ENCODE measurements at regions not wholly inside any gene's neighbourhood (a gene's known extent, or its start where the extent isn't known, plus 50 kb on each side); places are given as distances from the start of the nearest gene placed in this dataset.

- TF ChIP-seq REST (IDR thresholded peaks at IDR 0.05; ENCODE audit: insufficient read depth in 1 of 2, low read depth in 2 of 2, low read length in 2 of 2): no peak
- no peak for TF ChIP-seq FOXP2 (optimal IDR thresholded peaks at IDR 0.05; ENCODE audit: borderline replicate concordance, extremely low read depth, extremely low read length, insufficient read depth)
- TF ChIP-seq POLR2AphosphoS5 (IDR thresholded peaks at IDR 0.05; ENCODE audit: low read depth, low read length): no peak
- TF ChIP-seq TAF1 (IDR thresholded peaks at IDR 0.05; ENCODE audit: borderline replicate concordance, insufficient read depth, low read length): no peak
- no peak for TF ChIP-seq SIN3A (IDR thresholded peaks at IDR 0.05; ENCODE audit: borderline replicate concordance, insufficient read depth, low read length)
Observed at GRCh38 chr14:85453401-85454225, 76.3 kb upstream of the FLRT2 start.

GRCh38 chr14:85454226-85454813 lies 75.6 kb upstream of the FLRT2 start:
- no peak for TF ChIP-seq POLR2AphosphoS5 (IDR thresholded peaks at IDR 0.05; ENCODE audit: low read depth, low read length)
- no peak for TF ChIP-seq SIN3A (IDR thresholded peaks at IDR 0.05; ENCODE audit: borderline replicate concordance, insufficient read depth, low read length)
- no peak for TF ChIP-seq FOXP2 (optimal IDR thresholded peaks at IDR 0.05; ENCODE audit: borderline replicate concordance, extremely low read depth, extremely low read length, insufficient read depth)
- TF ChIP-seq REST (IDR thresholded peaks at IDR 0.05; ENCODE audit: insufficient read depth in 1 of 2, low read depth in 2 of 2, low read length in 2 of 2): no peak
- TF ChIP-seq TAF1 (IDR thresholded peaks at IDR 0.05; ENCODE audit: borderline replicate concordance, insufficient read depth, low read length): no peak

- TF ChIP-seq POLR2AphosphoS5 (IDR thresholded peaks at IDR 0.05; ENCODE audit: low read depth, low read length): no peak
- no peak for TF ChIP-seq TAF1 (IDR thresholded peaks at IDR 0.05; ENCODE audit: borderline replicate concordance, insufficient read depth, low read length)
- TF ChIP-seq SIN3A (IDR thresholded peaks at IDR 0.05; ENCODE audit: borderline replicate concordance, insufficient read depth, low read length): no peak
Observed at GRCh38 chr14:85459361-85460000, 70.5 kb upstream of the FLRT2 start.

GRCh38 chr14:85461432-85462133 lies 68.4 kb upstream of the FLRT2 start:
- TF ChIP-seq FOXP2 (optimal IDR thresholded peaks at IDR 0.05; ENCODE audit: borderline replicate concordance, extremely low read depth, extremely low read length, insufficient read depth) (no peak), TAF1 (IDR thresholded peaks at IDR 0.05; ENCODE audit: borderline replicate concordance, insufficient read depth, low read length) (no peak), REST (IDR thresholded peaks at IDR 0.05; ENCODE audit: insufficient read depth in 1 of 2, low read depth in 2 of 2, low read length in 2 of 2) (no peak), SIN3A (IDR thresholded peaks at IDR 0.05; ENCODE audit: borderline replicate concordance, insufficient read depth, low read length) (no peak), POLR2AphosphoS5 (IDR thresholded peaks at IDR 0.05; ENCODE audit: low read depth, low read length) (no peak)

- TF ChIP-seq FOXP2 (optimal IDR thresholded peaks at IDR 0.05; ENCODE audit: borderline replicate concordance, extremely low read depth, extremely low read length, insufficient read depth) (no peak), TAF1 (IDR thresholded peaks at IDR 0.05; ENCODE audit: borderline replicate concordance, insufficient read depth, low read length) (no peak), POLR2AphosphoS5 (IDR thresholded peaks at IDR 0.05; ENCODE audit: low read depth, low read length) (no peak), SIN3A (IDR thresholded peaks at IDR 0.05; ENCODE audit: borderline replicate concordance, insufficient read depth, low read length) (no peak), REST (IDR thresholded peaks at IDR 0.05; ENCODE audit: insufficient read depth in 1 of 2, low read depth in 2 of 2, low read length in 2 of 2) (no peak)
Observed at GRCh38 chr14:85463512-85463911, 66.4 kb upstream of the FLRT2 start.
